ENCODE measurements at regions not wholly inside any gene's neighbourhood (a gene's known extent, or its start where the extent isn't known, plus 50 kb on each side); places are given as distances from the start of the nearest gene placed in this dataset.
"Not testable (repeated sequence)": the region's sequence is repeated elsewhere in the genome, so short reads cannot be mapped to it uniquely, and the experiment has no call there.

DNA sequence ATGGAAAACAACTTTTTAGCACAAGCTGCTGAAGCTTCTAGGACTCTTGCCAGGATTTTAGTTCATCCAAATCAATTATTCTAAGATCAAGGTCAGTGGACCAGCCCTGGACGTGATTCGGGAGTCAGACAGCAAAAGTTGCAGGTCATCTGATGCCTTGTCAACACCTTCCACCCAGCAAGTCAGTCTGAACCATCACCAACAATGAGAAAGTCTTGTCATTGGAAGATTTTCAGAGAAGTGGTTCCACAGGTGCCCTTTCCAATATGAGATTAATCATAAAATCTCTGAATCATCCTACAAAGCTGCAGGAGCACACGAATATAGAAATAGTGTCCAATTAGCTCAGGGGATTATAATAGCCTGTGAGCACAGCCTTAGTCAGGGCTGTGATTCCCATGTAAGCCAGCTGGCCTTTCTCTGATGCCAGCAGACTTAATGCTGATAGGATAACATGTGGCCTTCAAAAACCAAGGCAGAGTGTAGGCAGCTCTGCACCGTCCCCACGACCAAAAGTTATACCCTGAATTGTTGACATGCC lies 445.0 kb upstream of the TRPC7 start:
- no peak for DNase-seq

DNA sequence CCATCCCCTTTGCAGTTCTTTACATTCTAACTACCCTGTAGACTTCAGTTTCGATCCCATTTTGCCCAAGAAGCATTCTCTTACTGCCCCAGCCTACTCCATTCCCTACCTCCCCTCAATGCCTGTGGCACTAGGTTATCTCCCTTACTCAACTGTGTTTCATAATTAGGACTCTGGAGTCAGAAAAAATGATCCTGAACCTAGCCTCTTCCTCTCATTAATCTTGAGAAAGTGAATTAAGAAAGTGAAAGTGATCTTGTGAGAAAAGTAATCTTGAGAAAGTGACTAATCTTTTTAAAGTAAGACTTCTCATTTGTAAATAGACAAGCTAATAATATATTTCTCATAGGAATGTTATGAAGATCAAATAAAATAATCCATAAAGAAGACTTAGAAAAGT lies 444.0 kb upstream of the TRPC7 start:
- no peak for DNase-seq

DNA sequence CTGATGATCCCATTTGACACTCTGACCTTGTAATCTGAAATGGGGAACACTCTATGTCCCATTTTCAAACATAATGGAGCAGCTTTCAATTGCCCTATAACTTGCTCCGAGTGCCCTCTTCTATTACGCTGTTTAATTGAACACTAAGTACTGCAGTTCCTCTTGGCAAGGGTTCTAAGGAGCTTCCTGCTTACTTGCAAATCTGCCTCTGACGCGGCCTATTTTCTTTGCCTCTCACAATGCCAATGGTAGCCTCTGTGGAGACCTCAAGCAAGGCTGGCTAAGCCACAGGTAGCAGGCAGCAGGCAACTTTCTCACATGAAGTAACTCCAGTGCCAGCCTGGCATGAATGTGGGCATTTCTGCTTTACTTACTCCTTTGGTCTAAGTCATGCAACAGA lies 443.4 kb upstream of the TRPC7 start:
- DNase-seq, result no peak

DNA sequence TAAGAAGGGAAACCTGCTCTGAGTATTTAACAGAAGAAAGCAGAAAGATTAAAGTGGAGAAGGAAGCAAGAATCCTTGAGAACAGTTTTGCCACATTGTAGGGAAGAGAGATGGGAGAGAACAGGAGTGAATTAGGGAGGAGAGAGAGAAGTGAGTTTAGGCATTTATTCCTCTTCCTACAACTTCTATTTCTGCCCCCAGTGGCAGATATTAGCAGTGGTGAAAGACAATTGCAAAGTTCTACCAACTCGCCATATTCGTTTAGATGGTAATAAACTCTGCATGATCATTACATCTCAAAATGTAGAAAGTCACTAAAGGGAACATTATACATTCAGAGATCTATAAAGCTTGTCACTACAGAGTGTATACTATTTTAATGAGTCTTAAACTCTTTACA lies 440.1 kb upstream of the TRPC7 start:
- DNase-seq, result no peak

DNA sequence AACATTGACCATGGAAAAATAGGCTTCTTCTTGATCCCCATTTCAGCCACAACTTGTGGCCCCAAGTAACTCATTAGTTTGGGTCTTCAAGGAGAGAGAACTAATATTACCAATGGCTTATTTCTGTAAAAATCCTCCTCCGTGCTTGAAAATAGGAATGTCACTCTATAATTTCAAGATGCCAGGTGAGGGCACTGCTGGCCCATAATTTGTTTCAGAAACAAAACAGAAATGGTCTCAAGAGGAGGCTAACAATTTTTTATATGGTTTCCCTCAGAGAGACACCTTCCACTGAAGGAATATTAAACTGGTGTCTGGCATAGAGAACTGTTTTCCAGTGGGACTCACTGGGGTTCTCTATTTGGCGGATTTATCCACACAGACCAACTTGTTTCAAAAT lies 437.0 kb upstream of the TRPC7 start:
- no peak for DNase-seq

DNA sequence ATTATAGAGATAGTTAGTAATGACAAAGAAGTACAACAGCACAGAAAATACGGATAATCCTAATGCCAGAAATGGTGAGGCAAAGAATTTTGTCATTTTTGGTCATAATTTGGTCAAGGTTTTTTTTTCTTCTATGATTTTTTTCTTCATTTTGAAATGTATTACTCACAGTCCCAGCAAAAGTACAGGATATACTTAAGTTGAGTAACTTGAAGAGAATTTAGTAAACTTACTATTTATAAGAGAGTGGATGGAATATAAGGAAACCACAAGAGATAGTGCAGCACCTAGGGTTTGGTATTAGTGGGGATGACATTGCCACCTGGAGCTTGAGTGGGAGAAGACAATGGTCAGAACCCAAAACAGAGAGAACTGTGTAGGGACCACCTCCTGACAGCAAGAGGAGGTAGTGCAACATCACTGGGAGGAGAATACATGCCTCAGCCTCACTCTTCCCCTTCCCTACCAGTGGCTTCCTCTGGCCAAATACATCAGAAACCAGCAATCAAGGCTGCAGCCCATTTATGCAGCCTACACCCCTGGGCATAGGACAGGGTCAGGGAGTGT lies 434.5 kb upstream of the TRPC7 start:
- no peak for DNase-seq

DNA sequence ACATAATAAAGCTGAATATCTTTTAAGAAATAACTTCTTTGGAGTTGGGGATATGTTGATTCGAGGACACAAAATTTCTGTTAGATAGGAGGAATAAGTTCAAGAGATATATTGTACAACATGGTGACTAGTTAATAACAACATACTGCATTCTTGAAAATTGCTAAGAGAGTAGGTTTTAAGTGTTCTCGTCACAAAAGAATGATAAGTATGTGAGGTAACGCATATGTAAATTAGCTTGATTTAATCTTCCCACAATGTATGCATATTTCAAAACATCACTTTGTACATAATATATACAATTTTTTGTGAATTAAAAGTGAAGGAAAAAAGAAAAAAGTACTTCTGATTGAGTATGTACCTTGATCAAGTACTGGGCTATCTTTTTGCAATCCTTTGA lies 428.0 kb upstream of the TRPC7 start:
- DNase-seq, result no peak

DNA sequence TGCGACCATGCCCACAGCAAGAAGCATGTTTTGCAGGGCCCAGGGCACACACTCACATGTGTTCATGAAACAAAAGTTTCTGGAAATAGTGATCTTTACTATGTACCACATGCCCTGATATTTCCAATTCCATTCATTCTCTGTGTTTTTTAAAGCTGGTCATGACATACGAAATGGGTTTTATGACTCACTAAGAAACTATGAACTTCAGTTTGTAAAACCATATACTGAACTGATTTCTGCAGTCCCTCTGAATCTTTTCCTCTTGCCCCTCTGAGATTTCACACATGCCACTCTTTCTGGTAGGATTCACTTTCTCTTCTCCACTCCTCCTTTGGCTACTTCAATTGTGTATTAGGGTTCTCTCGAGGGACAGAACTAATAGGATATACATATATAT lies 416.1 kb upstream of the TRPC7 start:
- no peak for DNase-seq

DNA sequence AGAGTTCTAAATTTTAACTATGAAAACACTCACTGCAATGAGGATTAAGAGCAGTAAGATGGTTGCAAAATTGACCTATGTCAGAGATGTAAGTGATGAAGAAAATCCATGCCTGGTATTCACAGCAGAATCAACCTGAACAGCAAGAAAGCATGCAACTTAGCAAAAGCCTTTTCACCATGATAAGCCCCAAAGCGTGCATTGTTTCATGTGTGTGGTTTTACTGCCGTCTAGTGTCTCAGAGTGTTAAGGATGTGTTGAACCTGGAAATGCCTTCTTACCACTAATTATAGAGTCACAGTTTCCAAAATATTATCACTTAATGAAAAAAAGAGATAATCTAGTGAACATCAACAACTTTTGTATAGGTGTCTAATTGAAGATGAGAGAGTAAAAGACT lies 415.2 kb upstream of the TRPC7 start:
- no peak for DNase-seq

DNA sequence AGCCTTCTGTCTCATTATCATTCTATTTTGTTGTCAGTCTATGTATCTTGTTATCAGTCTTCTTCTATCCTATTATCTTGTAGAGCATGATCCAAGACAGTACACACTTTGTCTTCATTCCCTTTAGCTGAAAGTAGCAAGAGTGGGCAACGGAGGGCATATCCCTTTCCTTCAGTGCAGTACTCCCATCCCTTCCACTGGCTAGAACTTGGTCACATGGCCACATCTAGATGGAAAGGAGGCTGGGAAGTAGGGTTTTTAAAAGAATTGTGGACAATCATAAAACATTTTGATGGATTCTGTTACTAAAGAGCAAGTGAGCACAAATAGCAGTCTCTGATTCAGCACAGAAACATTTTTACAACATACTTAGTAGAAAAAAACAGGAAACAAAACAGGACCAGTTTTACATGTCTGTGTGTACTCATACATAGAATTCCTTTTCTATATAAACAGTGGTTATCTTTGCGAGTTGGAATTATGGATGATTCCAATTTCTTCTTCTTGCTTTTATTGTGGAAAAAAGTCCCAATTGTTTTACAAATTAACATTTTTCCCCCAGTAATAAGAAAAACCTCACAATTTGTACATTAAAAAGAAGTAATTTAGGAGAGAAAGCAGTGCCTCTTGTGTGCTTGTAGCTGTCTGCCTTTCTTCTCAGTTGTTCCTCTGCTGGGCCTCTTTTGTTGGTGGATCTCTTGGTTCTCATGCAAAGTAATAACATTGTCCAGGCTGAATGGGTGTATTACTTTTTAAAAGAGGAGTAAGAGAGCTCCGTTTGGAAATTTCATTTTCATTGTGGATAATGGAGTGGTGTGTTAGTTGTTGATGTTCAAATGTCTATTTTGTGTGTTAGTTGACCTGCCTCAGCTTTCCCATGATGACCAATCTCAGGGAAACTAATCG lies 410.9 kb upstream of the TRPC7 start:
- DNase-seq, result no peak

DNA sequence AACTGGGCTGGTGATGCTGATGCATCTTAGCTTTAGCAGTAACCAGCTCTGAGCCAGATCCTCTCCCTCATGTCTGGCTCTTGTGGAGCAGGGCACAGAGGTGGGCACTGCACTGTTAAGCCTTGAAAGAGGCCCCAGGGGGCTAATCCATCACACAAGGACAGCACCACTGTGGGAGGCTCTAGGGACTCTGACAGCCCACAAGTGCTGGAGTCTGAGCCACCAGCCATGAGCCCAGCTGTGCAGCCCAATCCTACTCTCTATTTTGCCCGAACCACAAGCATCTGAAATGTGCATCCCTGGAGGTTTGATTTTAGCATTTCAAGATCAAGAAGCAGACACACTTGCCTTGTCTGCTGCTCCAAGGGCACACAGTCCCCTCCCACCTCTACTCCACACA lies 407.1 kb upstream of the TRPC7 start:
- DNase-seq, result no peak

DNA sequence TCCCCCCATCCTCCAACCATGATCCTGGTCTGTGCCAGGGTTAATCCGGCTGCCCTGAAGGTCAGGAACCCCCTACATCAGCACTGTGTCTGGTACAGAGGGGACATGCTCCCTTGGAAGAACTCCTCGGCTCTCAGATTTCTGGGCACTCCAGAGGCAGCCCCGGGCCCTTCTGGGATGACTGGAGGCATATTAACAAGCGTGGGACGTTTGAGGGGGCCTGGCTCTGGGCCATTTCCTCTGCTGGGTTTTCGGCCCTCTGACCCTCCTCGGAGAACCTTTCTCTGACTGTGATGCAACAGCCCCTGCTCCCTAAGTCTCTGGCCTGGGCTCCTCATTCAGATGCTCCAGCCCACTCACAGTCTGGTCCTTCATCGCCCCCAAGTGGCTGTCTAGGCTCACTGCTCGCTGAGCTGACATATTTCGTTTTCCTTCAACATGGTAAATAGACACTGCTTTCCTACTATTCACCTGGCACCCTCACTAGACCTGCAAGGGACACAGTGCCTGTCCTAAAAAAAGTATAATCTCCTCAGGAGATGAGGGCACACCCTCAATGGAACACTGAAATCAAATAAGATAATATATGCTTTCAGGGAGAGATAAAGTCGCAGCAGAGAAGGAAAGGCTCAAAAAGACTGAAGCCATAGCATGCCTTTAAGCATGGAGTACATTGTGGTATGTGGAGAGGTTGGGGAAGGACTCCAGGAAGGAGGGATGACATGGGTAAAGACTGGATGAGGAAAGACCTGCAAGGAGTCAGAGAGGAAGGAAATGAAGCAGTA lies 404.7 kb upstream of the TRPC7 start:
- DNase-seq, result peak; percentile 66

DNA sequence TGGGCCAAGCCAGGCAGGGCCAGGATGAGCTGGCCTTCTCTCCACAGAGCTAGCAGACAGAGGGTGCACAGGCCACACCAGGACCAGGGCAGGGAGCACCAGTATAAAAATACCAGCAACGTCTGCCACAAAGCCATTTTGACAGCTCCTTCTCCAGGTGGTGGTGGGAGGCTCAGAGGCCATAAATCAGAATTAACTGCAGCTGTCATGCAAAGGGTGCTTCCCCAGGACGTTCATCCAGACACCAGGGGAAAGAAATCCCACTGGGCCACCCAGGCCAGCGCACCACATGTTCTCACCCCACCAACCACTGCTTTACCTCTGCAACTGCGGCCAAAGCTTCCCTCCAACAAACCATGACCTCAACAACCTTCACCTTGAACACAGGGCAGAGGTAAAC lies 403.7 kb upstream of the TRPC7 start:
- no peak for DNase-seq

DNA sequence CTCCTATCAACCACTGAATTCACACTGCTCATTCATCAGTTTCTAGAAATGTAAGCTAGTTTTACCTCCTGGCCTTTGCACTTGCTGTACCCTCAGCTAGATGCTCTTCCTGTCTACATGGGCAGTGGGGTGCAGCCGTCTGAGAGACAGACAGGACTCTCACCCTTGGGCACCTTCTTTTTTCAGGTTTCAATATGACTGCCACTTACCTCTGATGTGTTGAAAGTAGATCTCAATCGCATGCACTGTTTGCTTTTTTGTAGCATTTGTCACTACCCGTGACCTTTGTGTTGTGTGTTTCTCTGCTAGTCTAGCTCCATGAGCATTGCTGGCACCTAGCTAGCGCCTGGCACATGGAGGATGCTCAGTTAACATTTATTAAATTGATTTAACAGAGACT lies 403.1 kb upstream of the TRPC7 start:
- DNase-seq, result no peak

DNA sequence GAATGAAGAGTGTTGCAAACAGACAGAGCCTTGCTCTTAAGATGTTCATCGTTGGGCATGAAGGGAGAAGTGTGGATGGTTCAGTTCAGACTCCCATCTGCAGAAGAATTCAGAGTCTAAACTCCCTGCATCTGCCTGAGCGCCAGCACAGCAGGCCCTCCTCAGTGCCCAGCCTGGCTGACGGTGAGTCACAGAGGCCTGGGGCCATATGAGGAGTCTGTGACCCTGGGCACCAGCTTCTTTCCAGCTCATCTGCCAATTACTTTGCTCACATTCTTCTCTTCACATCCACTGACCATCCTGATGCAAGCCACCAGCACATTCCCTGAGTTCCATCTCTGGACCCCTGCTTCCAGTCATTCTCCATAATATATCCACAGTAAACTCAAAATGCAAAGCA lies 401.1 kb upstream of the TRPC7 start:
- DNase-seq, result no peak

DNA sequence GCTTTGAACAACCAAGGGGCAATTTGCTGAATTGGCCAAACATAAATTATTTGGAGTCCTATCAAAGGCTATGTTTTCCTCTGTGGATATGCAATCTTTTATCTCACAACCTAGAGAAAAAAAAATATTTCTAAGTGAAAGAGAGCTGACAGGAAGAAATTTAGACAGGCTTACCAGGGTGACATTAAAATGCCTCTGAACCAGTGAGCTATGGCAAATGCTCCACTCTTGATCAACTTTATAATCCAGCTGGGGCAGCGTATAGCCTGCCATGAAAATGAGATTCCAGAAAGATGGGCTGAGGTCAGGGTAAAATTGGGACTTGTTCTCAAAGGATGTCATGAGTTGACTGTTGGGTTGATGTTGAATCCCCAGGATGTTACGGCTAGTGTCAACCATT lies 399.3 kb upstream of the TRPC7 start:
- DNase-seq, result no peak

DNA sequence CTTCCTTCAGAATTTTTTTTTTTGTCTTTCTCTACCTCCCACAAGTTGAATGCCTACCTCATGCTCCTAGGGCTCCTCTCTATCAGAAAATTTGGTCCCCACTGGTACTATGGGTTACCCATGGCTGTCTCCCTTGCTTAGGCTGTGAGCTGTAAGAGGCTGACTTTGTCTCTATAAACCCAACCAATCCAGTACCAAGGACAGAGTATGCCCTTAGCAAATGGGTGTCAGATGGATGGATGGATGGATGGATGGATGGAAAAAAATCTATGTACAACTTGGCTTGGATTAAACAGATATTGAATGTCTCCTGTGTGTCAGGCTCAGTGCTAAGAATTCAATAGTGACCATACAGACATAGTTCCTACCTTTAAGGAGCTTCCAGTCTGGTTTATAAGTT lies 398.2 kb upstream of the TRPC7 start:
- DNase-seq, result no peak

DNA sequence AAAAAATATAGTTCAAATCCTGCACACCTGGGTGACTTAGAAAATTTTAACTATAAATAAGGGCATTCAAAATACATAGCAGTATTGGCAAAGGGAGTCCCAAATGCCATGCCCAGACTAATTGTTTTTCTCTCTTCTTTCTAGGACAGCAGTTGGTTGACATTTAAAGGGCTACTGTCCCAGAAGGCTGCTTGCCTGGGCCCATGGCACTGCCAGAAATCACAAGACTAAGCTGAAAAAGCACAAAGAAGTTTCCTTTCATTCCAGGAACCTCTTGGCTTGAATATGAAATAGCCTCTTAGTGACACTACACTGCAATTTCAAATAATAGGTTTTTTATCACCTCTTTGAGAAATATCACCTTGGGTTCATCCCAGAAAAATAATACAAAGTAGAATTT lies 388.9 kb upstream of the TRPC7 start:
- no peak for DNase-seq

DNA sequence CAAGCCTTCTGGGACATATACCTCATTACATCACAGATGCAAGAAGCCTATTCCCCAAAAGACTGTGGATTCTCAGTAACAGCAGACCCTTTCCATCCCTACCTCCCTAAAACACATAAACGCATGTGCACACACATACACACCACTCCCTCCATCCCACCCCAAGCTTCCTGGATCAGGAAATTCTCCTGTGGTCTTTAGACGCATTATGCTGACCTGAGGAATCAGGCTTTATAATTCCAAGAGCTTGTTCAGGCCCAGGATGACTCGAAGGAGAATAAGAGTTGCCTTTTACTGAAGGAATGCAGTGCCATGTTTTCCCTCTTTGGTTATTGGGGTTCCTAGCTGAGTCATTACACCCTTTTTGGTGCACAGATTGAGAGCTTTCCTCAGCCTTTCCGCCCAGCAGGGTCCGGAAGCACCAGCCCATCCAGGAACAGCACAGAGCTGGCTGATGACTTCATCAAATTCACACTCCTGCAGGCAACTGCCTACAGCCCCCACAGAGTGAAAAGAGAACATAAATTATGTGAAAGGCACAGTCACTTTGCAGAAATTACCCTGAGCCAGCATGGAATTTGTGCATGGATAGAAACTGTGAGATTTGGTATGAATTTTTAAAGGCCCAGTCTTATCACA lies 385.0 kb upstream of the TRPC7 start:
- no peak for DNase-seq

DNA sequence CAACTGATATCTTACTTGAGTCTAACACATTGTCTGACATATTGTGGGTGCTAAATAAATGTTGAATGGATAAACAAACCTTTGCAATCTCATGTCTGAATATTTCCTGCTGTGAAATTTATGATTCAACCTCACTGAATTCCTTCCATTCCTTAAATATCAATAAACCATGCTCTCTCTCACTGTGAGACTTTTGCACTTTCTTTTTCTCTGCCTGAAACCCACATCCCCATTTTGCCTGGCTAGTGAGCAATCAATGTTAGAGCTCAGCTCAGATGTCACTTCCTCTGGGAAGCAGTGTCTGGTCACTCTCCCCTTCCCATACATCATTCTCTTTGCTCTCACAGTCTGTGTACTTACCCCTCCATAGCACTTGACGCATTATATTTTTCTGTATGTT lies 383.7 kb upstream of the TRPC7 start:
- no peak for DNase-seq

DNA sequence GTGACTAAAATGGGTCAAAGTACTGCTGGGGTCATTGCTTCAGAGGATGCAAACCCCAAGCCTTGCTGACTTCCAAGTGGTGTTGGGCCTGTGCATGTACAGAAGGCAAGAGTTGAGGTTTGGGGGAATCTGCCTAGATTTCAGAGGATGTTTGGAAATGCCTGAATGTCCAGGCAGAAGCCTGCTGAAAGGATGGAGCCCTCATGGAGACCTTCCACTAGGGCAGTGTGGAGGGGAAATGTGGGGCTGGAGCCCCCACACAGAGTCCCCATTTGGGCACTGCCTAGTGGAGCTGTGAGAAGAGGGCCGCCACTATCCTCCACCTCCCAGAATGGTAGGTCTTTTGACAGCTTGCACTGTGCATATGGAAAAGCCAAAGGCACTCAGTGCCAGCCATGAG lies 377.7 kb upstream of the TRPC7 start:
- DNase-seq, result no peak

DNA sequence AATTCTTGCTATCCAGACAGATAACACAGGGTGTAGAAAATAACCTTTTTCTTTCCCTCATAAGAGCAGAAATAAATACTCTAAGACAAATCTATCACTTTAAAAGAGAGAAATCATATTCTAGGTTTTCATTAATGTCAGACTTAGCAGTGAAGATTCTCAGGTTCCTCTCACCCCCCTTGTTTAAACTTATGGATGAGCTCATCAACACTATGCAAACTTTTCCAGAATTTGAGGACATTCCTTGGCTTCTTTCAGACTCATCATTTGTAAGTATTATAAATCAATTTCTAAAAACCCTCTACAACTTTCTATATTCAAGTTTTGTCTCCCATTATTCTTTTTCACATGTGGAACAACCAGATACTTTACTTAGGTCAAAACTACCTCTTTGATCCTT lies 374.9 kb upstream of the TRPC7 start:
- DNase-seq, result no peak

DNA sequence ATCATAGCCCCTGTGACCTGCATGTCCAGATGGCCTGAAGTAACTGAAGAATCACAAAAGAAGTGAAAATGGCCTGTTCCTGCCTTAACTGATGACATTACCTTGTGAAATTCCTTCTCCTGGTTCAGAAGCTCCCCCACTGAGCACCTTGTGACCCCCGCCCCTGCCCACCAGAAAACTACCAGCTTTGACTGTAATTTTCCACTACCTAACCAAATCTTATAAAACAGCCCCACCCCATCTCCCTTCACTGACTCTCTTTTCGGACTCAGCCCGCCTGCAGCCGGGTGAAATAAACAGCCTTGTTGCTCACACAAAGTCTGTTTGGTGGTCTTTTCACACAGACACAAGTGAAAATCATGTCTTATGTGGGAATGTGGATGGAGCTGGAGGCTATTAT lies 373.9 kb upstream of the TRPC7 start:
- DNase-seq, result not testable (repeated sequence)
